ENCODE measurements at regions not wholly inside any gene's neighbourhood (a gene's known extent, or its start where the extent isn't known, plus 50 kb on each side); places are given as distances from the start of the nearest gene placed in this dataset.

DNA sequence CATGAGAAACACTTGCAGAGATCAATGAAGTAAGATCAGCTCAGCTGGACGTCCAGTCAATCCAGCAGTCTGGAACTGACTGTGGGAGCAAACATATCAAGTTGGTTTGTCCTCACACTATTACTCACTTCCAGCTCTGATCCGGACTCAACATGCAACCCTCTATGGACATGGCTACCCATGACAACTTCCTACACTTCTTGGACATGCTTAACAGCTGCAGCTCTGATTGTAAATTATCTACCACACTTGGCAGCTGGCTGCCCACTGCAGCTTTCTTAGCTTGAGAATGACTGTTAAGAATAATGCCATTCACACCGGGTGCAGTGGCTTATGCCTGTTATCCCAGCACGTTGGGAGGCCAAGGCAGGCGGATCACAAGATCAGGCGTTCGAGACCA, 429.8 kb downstream of the EPHA4 start:
- peak in 1 of 2 experiments; percentile 1 for DNase-seq

- DNase-seq, result no peak
These were observed 428.9 kb downstream of the EPHA4 start for GRCh38 chr2:221143231-221143630.

GRCh38 chr2:221144909-221145308, 427.2 kb downstream of the EPHA4 start:
- DNase-seq, result no peak

GRCh38 chr2:221145396-221145795, 426.7 kb downstream of the EPHA4 start:
- DNase-seq, result no peak

DNA sequence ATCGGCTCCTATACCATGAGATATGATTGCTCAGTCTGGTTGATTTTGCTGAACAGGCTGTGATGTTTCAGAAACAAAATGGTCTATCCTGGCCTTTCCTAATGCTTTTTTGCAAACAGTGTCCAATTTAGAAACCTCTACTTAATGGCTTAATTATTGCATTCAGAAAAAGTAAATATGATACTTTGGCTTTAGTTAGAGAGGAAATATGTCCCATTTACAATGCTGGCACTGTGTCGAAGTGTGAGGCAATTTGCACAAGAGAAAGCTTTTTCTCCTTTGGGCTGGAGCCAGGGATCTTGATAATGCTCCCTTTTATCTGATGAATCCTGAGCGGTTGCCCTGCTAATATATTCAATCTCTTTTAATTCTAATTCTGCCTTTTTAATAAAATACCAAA, 418.9 kb downstream of the EPHA4 start:
- DNase-seq, result no peak

- no peak for DNase-seq
These were observed 417.9 kb downstream of the EPHA4 start for GRCh38 chr2:221154176-221154575.

GRCh38 chr2:221156062-221156734, 415.9 kb downstream of the EPHA4 start:
- DNase-seq, result peak in 1 of 2 experiments; percentile 70

GRCh38 chr2:221161186-221161585, 410.9 kb downstream of the EPHA4 start:
- no peak for DNase-seq

- peak; percentile 83 to 95 for DNase-seq
These were observed 405.8 kb downstream of the EPHA4 start for GRCh38 chr2:221166292-221166691.

DNA sequence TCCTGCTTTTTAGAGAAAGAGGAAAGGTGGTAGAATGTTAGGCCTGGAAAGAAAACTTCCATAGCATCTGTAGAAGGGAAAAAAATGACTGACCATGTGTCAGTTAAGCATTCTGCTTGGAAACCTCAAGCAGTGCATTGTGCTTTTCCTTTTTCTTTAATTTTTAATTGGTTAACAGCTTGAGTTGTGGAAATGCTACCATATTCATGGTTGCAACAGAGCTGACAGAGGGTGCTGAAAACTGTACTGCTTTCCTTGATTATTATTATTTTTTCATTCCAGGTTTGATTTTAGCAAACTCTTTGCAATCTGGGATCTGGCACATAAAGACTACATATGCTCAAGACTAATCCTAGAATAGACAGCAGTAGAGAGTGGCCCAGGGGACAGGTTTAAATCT, 404.5 kb downstream of the EPHA4 start:
- DNase-seq, result peak in 1 of 2 experiments; percentile 40

DNA sequence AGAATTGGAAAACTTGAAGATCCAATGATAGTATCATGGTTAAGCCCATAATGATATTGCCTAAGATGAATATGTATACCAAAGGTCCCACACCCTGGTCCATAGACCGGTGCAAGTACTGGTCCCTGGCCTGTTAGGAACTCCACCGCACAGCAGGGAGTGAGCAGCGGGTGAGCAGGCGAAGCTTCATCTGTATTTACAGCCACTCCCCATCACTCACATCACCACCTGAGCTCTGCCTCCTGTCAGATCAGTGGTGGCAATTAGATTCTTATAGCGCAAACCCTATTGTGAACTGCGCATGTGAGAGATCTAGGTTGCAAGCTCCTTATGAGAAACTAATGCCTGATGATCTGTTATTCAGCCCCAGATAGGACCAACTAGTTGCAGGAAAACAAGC, 402.4 kb downstream of the EPHA4 start:
- DNase-seq, result no peak

DNA sequence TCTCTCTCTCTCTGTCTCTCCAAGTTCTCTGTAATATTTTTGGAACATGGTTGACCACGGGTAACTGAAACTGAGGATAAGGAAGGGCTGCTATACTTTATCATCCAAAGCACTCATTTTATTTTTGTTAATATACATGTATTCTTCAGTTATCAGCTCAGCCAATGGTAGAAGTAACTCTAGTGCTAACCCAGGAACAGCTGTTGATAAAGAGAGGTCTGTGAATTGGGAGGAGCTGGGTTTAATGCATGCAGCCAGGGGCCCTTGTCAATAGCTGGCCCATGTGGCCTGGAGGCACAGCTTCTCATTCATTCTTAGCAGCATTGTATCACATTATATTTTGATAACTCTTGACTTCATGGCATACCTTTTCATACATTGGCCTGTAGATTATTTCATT, 401.6 kb downstream of the EPHA4 start:
- peak in 1 of 2 experiments; percentile 38 for DNase-seq

DNA sequence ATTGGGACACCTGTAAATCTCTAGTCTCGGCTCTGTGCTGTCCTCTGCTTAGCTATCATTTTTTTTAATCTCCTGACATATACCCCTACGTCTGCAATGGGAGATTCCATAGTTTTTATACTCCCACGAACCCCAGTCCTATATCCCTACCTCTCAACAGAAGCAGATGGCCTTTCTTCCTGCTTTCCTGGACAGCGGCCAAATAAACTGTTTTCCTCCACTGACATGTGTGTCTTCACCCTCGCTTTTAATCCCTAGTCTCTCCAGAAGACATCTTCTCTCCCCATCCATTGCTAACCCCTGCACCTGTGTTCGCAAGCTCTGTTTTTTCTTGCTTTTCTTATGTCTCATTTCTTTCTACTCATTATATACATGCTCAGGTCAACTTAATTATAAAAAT, 395.4 kb downstream of the EPHA4 start:
- peak; percentile 97 to 99 for DNase-seq

GRCh38 chr2:221178139-221178538, 394.0 kb downstream of the EPHA4 start:
- DNase-seq, result no peak

DNA sequence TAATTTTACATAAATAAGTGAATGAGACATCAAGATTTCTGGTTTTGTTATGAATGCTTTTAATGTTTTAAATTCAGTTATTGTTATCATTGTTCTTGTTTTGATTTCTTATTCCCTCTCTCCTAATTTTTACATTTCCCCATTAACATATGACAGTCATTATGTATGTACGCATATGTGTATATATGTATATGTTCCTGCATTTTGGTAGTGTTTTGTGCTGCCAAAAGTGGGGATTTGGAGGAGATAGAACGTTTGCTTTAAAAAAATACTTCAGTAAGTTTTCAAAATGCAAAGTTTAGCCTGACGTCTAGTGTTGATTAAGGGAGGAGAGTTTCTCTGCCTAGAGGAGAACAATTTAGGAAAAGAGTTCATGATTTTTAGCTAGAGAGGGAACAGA, 385.2 kb downstream of the EPHA4 start:
- no peak for DNase-seq

- no peak for DNase-seq
These were observed 382.6 kb downstream of the EPHA4 start for GRCh38 chr2:221189431-221190067.

- DNase-seq, result no peak
These were observed 376.3 kb downstream of the EPHA4 start for GRCh38 chr2:221195829-221196228.

DNA sequence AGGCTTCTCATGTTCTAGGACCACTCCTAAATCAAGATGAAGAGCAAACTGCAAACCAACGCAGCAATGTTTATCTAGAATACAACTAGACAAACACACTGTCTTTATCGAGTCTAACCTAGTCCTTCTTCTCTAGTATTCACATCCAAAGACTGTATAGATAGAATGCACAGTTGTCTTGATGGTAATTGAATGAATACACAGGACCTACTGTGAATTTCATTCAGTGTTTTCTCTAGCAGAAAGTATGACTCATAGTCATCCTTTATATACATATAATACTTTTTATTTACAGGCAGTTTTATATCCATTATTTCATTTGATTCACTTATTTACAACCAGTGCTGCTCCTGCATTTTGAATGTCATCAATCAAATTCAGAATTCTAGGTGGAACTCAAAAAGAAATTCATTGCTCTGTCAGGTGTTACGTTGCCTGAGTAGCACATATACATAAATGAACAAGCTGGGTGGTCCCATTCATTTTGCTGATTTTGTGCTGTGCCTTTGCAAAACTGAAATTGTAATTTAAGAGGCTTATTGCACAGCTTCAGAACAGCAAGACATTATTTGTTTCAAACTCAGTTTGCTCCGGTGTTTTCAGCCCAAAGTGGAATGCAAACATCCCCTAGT, 374.8 kb downstream of the EPHA4 start:
- no peak for DNase-seq

- DNase-seq, result no peak
These were observed 373.8 kb downstream of the EPHA4 start for GRCh38 chr2:221198309-221198708.

GRCh38 chr2:221200184-221200839, 371.8 kb downstream of the EPHA4 start:
- DNase-seq, result no peak

- no peak for DNase-seq
These were observed 369.7 kb downstream of the EPHA4 start for GRCh38 chr2:221202431-221202830.

DNA sequence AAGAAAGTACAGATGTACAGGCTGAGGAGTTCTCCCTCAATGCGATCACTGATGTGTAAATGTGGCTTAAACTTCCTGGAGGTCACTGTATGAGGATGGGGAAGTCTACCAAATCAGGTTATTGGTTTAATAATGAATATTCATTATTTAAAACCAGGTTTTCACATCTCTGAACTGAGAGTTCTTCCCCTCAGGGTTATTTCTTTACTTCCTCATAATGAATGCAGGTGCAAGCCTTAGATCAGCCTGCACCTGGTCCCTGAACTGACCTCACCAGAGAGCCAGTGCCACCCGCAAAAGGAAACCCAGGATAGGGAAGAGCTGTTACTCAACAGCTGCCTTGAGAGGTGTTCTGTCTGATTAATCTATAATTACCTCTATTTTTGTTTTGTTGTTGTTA, 369.0 kb downstream of the EPHA4 start:
- DNase-seq, result no peak

DNA sequence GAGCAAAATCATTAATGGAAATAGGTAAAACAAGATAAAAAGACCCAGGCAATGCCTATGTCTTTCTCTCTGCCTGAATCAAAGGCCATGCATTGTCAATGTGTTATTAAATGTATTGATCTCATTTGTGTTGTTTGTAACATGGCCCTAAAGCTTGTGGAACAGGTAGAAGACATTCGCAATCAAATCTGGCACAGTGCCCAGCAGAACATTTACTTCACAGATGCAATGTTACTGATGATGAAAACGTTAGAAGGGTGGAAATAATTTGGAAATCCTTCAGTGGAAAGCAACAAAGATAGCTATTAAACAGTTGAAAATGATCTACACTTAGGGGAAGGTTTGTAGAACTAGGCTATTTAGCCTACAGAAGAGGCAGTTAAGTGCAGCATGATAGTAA, 368.2 kb downstream of the EPHA4 start:
- peak; percentile 6 to 46 for DNase-seq

GRCh38 chr2:221204699-221205098, 367.4 kb downstream of the EPHA4 start:
- DNase-seq, result peak; percentile 53 to 84

Measured in NCI-H524 (cell line).